Smooth muscle cell (in vitro differentiated cells): ENCODE measurements at regions not wholly inside any gene's neighbourhood (a gene's known extent, or its start where the extent isn't known, plus 50 kb on each side); places are given as distances from the start of the nearest gene placed in this dataset.

Experiments used
- DNase-seq: peaks from one replicate; lab custom pipeline; 2025; ENCODE audit not compliant: unreplicated experiment; lab: John Stamatoyannopoulos, UW
- H2AFZ ChIP-seq: fragments of 200-600 bp; sonication (generic); 2 replicates; pipeline ENCODE4 v1.6.0; 2016; ENCODE audit warnings: antibody characterized with exemption, low read depth, mild to moderate bottlenecking
- H3F3A ChIP-seq: fragments of 200-600 bp; sonication (generic); 2 replicates; pipeline ENCODE4 v1.6.0; 2017; ENCODE audit warnings: antibody characterized with exemption, low read depth
- H3K27ac ChIP-seq: fragments of 200-600 bp; sonication (generic); 2 replicates; pipeline ENCODE4 v1.5.1; 2016; ENCODE audit warnings: low read depth, mild to moderate bottlenecking
- H3K27me3 ChIP-seq: fragments of 200-600 bp; sonication (generic); 2 replicates; pipeline ENCODE4 v1.6.1; 2016; ENCODE audit warnings: low read depth, mild to moderate bottlenecking
- H3K36me3 ChIP-seq: fragments of 200-600 bp; sonication (generic); 2 replicates; pipeline ENCODE4 v1.5.1; 2016; ENCODE audit warnings: low read depth
- H3K4me1 ChIP-seq: fragments of 200-600 bp; sonication (generic); 2 replicates; pipeline ENCODE4 v1.5.1; 2016; ENCODE audit warnings: low read depth
- H3K4me2 ChIP-seq: fragments of 200-600 bp; sonication (generic); 2 replicates; pipeline ENCODE4 v1.6.0; 2016; ENCODE audit warnings: mild to moderate bottlenecking
- H3K4me3 ChIP-seq: fragments of 200-600 bp; sonication (generic); 2 replicates; pipeline ENCODE4 v1.5.1; 2016; ENCODE audit warnings: mild to moderate bottlenecking
- H3K79me2 ChIP-seq: fragments of 200-600 bp; sonication (generic); 2 replicates; pipeline ENCODE4 v1.6.0; 2016; ENCODE audit warnings: low read depth, mild to moderate bottlenecking
- H3K9ac ChIP-seq: fragments of 200-600 bp; sonication (generic); 2 replicates; pipeline ENCODE4 v1.6.0; 2016; ENCODE audit warnings: low read depth
- H3K9me3 ChIP-seq: fragments of 200-600 bp; sonication (generic); replicated peaks from 2 replicates; pipeline ENCODE4 v1.5.1; 2016; ENCODE audit warnings: low read depth
- H4K20me1 ChIP-seq: fragments of 200-600 bp; sonication (generic); 2 replicates; pipeline ENCODE4 v1.6.0; 2016; ENCODE audit warnings: low read depth
- WGBS: methylation state at CpG from one replicate; pipeline ENCODE4 v1.1.7; 2016; ENCODE audit warnings: low lambda C conversion rate; 5-methylcytosine and 5-hydroxymethylcytosine counted together
- TF ChIP-seq, protein P1 (sequence below): fragments of 200-600 bp; sonication (generic); IDR thresholded peaks from 2 replicates; pipeline ENCODE4 v1.5.1; 2017; ENCODE audit warnings: borderline replicate concordance, mild to moderate bottlenecking, antibody characterized with exemption; ENCODE audit not compliant: insufficient read depth, poor library complexity, severe bottlenecking

DNA sequence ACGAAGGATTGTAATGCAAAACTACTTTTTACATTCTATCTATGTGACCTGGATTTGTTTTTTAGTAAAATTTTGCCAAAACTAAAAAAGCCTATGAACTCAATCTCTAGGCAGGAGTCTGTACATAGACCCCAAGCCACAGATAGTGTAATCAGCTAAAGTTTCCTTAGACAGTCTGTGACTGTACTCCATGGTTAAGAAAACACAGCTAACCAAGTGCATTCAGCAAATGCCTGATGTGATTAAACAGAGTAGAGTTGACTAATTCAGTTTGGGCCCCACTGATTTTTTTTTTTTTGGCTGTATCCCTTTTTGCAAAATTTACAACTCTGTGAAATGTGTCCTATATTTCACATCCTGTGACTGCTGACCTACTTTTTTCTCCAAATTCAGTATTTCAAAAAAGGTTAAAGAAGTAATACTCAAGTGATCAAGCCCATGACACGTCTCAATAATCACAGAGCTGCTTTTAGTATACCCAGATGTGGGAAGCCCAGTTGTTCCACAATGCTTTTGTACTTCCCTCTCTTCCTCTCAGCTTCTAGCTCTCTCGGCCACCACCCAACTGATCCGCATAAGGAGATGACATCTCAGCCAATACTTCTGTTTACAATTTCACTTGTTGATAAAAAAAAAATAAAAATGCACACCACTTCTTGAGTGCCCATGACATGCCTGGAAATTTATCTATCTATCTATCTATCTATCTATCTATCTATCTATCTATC is 108.8 kb upstream of the TBX18 start:
- no peak overlapping the region for H3K9ac ChIP-seq
- no peaks in the 10 kb centered on the region for H3K27me3 ChIP-seq
- no peak overlapping the region for H2AFZ ChIP-seq
- no peaks in the 10 kb centered on the region for H3K9me3 ChIP-seq
- no peak for DNase-seq
- no peaks in the 10 kb centered on the region for H4K20me1 ChIP-seq
- H3F3A ChIP-seq = no peaks in the 10 kb centered on the region
- H3K4me2 ChIP-seq = peak overlapping the region; percentile 7
- 83% methylated on average over 4 of the region's 4 CpGs for WGBS
- H3K36me3 ChIP-seq = no peaks in the 10 kb centered on the region
- TF ChIP-seq, protein P1, sequence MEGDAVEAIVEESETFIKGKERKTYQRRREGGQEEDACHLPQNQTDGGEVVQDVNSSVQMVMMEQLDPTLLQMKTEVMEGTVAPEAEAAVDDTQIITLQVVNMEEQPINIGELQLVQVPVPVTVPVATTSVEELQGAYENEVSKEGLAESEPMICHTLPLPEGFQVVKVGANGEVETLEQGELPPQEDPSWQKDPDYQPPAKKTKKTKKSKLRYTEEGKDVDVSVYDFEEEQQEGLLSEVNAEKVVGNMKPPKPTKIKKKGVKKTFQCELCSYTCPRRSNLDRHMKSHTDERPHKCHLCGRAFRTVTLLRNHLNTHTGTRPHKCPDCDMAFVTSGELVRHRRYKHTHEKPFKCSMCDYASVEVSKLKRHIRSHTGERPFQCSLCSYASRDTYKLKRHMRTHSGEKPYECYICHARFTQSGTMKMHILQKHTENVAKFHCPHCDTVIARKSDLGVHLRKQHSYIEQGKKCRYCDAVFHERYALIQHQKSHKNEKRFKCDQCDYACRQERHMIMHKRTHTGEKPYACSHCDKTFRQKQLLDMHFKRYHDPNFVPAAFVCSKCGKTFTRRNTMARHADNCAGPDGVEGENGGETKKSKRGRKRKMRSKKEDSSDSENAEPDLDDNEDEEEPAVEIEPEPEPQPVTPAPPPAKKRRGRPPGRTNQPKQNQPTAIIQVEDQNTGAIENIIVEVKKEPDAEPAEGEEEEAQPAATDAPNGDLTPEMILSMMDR = no peak
- H3K4me3 ChIP-seq = no peak overlapping the region
- H3K27ac ChIP-seq = peak overlapping the region; percentile 24
- H3K79me2 ChIP-seq = no peaks in the 10 kb centered on the region
- peaks cover 10% of the 10 kb centered on the region for H3K4me1 ChIP-seq

DNA sequence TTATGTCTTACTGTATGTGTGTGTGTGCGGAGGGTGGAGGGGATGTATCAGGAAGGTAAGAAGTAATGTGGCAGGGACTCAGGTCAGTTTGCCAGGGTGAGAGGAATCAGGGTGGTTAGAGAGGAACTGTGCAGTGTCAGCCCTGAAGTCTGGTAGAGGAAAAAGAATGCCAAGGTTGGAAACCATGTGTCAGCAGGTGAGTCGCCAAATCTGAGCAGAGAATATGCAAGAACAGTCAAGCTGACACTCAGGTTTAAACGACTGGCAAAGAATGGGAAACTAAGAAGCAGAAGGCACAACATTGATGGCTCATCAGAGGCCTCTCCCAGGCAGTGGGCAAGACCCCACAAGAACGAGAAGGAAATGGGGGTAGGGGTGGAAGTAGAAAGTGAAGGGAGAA is 107.5 kb upstream of the TBX18 start:
- Histone ChIP-seq H3K4me3 (no peak overlapping the region), H3K4me2 (no peak overlapping the region), H3K27ac (no peak overlapping the region), H3K9me3 (no peaks in the 10 kb centered on the region), H3K36me3 (no peaks in the 10 kb centered on the region), H3K4me1 (peaks cover 10% of the 10 kb centered on the region), H3K27me3 (no peaks in the 10 kb centered on the region), H3K79me2 (no peaks in the 10 kb centered on the region), H4K20me1 (no peaks in the 10 kb centered on the region), H2AFZ (no peak overlapping the region), H3K9ac (no peak overlapping the region), H3F3A (no peaks in the 10 kb centered on the region)
- TF ChIP-seq, protein P1 = no peak
- no peak for DNase-seq
- 88% methylated on average over 4 of the region's 4 CpGs for WGBS

DNA sequence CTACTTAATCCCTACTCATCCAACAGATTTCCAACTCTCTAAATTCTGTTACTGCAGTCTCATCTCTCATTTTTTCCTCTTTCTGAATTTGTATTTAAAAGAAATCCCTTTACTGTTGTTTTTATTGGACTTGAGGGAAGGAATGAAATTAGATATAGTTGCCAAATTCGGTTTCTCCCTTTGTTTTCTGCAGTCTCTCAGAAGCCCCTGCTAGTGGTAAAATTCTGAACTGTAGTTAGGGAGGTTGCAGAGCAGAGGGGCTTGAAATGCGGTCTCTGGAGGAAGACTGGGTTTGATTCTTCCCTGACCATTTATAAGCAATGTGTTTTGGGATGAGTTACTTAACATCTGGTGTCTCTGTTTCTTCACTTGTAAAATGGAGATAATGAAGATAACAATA is 106.3 kb upstream of the TBX18 start:
- Histone ChIP-seq H4K20me1 (no peaks in the 10 kb centered on the region), H3K27ac (no peak overlapping the region), H3K4me1 (peaks cover 10% of the 10 kb centered on the region), H2AFZ (no peak overlapping the region), H3K79me2 (no peaks in the 10 kb centered on the region), H3F3A (no peaks in the 10 kb centered on the region), H3K9ac (no peak overlapping the region), H3K4me2 (peak overlapping the region; percentile 1), H3K4me3 (no peak overlapping the region), H3K36me3 (no peaks in the 10 kb centered on the region), H3K9me3 (no peaks in the 10 kb centered on the region), H3K27me3 (no peaks in the 10 kb centered on the region)
- 80% methylated on average over 2 of the region's 2 CpGs for whole genome bisulfite sequencing
- DNase-seq = no peak
- TF ChIP-seq, protein P1 = no peak

DNA sequence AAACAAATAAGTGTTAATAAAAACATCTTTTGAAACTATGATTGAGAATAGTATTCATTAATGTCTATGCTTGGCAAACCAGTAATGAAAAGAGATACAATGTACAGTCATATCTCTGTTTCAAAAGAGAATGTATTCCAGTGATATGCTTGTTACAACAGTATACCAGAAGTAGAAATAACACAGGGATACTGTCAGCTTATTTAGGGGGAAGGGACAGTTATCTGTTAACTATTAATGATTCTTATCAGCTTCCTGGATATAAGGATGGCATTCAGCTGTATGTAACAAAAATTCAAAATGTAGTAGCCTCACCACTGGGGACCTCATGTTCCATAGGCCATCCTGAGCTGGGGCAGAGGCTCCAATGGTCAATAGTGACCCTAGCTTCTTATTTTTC is 103.8 kb upstream of the TBX18 start:
- Histone ChIP-seq H3K27me3 (no peaks in the 10 kb centered on the region), H3K9me3 (no peaks in the 10 kb centered on the region), H3K4me2 (peak overlapping the region; percentile 34), H3K36me3 (no peaks in the 10 kb centered on the region), H3K79me2 (no peaks in the 10 kb centered on the region), H3K4me1 (peaks cover 10% of the 10 kb centered on the region), H3F3A (no peaks in the 10 kb centered on the region), H3K4me3 (no peak overlapping the region), H3K9ac (no peak overlapping the region), H4K20me1 (no peaks in the 10 kb centered on the region), H2AFZ (no peak overlapping the region), H3K27ac (no peak overlapping the region)
- TF ChIP-seq, protein P1 = no peak
- DNase-seq = no peak
